ENCODE measurements at regions not wholly inside any gene's neighbourhood (a gene's known extent, or its start where the extent isn't known, plus 50 kb on each side); places are given as distances from the start of the nearest gene placed in this dataset.
A peak's percentile ranks its signal among the peaks of the same experiment; 100 is the strongest.

GRCh38 chrX:64642482-64642881 is 247.2 kb upstream of the MTMR8 start:
- H3K4me1 ChIP-seq (ENCODE audit: insufficient read depth, low read length, severe bottlenecking): no peaks in the 10 kb centered on the region
- no peaks in the 10 kb centered on the region for H3K9me2 ChIP-seq (ENCODE audit: low read depth, low read length)
- H4K20me1 ChIP-seq (ENCODE audit: insufficient read depth, low read length): no peaks in the 10 kb centered on the region
- H3K79me2 ChIP-seq (ENCODE audit: insufficient read depth, low read length): no peaks in the 10 kb centered on the region
- H3F3A ChIP-seq (ENCODE audit: insufficient read depth, low read length): no peaks in the 10 kb centered on the region
- TF ChIP-seq EZH2 (IDR thresholded peaks at IDR 0.05; ENCODE audit: borderline replicate concordance, low read length) (no peak), CTCF (IDR thresholded peaks at IDR 0.05; ENCODE audit: low read length) (peak; percentile 52)
- no peaks in the 10 kb centered on the region for H3K36me3 ChIP-seq (ENCODE audit: insufficient read depth, low read length)
- H2AFZ ChIP-seq (ENCODE audit: low read length): no peak overlapping the region
- no peak overlapping the region for H3K27ac ChIP-seq (ENCODE audit: low read depth, low read length, poor library complexity, severe bottlenecking)
- H3K27me3 ChIP-seq (ENCODE audit: insufficient read depth, low read length): no peaks in the 10 kb centered on the region
- H3K9ac ChIP-seq (ENCODE audit: low read length): no peak overlapping the region
- H3K4me2 ChIP-seq (ENCODE audit: low read length): no peak overlapping the region
- no peaks in the 10 kb centered on the region for H3K9me3 ChIP-seq (ENCODE audit: low read length)
- H3K4me3 ChIP-seq (ENCODE audit: low read depth, low read length, poor library complexity, severe bottlenecking): no peak overlapping the region
